HG02852 (cell line): ENCODE measurements at regions not wholly inside any gene's neighbourhood (a gene's known extent, or its start where the extent isn't known, plus 50 kb on each side); places are given as distances from the start of the nearest gene placed in this dataset.

Experiments
- ATAC-seq: cut with Tn5 transposase; IDR thresholded peaks from one replicate; pipeline ENCODE4 v1.9.1; 2021; ENCODE audit warnings: mild to moderate bottlenecking, moderate library complexity; ENCODE audit not compliant: unreplicated experiment

DNA sequence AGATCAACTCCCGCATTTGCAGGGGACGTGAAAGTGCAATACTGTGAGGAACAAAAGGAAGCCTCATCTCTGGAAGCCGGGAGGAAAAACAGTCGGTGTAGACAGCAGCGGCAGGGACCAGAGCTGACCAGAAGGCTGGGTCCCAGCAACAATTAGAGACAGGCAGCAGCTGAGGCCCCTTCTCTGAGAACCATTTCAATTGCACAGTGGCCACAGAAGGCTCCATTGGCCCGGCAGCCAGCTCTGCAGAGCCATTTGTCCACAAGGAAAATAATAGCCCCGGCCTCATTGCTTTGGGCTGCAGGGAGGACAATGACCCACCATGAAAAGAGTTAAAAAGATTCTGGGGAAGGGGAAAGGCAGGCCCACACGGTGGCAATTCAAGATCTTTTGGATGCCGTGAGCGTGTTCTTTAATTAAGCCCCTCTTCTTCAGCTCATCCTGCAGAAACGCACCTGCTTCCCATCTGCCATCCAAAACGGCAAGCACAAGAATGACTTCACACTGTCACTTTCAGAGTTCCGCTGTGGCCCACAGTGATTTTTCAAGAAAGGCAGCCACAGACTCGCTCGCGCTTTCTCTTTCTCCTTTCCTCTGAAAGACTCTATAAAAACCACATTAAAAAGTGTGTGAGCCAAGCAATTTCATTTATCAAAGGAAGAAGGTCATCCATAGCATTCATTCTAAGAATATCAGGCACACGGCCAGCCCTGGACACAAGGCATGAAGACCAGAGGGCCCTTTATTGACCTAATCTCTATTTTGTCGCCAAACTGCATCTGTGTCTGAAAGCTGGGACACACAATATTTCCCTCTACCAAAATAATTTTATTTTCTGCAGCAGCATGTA lies 293.6 kb downstream of the SOX11 start:
- no peak for ATAC-seq

- ATAC-seq, result no peak
Measured at GRCh38 chr2:5986801-5987787, 294.9 kb downstream of the SOX11 start.

GRCh38 chr2:5988120-5988519 lies 295.9 kb downstream of the SOX11 start:
- no peak for ATAC-seq

GRCh38 chr2:5990086-5990485 lies 297.9 kb downstream of the SOX11 start:
- no peak for ATAC-seq

DNA sequence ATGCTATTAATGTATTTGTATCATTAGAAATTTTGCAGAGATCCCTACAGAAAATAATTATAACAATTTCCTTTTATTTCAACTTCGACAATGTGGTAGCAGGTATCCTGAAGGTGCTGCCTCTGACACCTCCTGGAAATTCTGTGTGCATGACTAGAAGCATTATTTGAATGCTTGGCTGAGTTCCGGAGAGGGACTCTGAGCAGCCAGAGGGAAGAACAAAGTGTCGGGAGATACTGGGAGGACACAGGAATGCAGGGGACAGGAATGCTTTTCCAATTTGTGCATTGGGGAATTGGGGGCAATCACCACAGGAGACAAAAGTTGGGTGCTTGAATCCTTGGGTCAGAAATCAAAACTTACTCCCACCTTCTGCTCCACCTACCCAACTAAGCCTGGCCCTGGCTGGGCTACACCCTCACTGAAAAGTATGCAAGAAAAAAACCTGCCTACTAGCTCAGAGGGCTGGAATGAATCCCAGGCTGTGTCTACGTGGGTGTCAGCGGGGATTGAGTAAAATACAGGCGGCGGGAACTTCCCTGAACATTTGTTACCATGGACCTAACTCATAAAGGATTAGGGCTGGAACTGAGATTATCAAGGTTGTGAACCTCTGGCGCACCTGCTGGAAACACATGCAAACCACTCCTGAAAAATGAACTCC lies 299.3 kb downstream of the SOX11 start:
- ATAC-seq, result no peak

DNA sequence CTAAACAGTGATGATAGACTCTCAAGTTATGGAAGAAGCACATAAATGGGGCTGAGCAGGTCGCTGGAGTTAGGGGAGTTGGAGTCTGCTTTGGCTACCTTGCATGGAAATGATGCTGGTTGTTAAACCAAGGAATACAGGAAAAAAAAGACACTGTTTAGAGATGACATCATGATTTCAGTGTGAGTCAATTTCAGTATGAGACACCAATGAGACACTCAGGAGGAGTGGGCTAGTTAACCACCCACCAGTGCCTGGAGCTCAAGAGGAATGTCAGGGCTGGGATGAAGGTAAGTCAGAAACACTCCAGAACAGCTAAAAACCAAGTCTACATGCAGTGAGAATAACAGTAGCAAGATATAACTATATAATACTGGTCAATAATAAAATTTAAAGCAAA lies 303.6 kb downstream of the SOX11 start:
- ATAC-seq, result no peak

DNA sequence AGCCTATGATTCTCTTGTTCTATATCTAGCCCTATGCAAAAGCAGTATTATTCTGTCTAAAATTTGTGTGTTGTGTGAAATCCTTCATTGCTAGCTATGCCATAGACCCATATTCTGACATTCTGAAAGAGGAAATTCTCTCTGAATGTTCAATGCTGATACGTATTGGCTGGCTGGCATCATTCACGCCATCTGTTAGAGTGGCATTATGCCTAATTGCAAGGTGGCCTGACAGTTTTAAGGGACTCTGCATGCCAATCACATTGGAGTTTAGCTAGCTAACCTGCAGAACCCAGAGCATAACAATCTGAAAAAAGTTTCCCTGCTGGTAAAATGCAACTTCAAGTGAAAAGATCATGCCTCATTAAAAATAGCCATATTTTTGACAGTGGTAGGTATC lies 316.0 kb downstream of the SOX11 start:
- no peak for ATAC-seq

GRCh38 chr2:6008726-6009125 lies 316.5 kb downstream of the SOX11 start:
- ATAC-seq, result no peak

GRCh38 chr2:6010163-6010562 lies 318.0 kb downstream of the SOX11 start:
- no peak for ATAC-seq

GRCh38 chr2:6011921-6012320 lies 319.7 kb downstream of the SOX11 start:
- ATAC-seq, result no peak

- no peak for ATAC-seq
Measured at GRCh38 chr2:6017736-6018286, 325.6 kb downstream of the SOX11 start.

- ATAC-seq, result no peak
Measured at GRCh38 chr2:6024229-6024628, 332.0 kb downstream of the SOX11 start.

GRCh38 chr2:6024784-6025183 lies 332.6 kb downstream of the SOX11 start:
- no peak for ATAC-seq

DNA sequence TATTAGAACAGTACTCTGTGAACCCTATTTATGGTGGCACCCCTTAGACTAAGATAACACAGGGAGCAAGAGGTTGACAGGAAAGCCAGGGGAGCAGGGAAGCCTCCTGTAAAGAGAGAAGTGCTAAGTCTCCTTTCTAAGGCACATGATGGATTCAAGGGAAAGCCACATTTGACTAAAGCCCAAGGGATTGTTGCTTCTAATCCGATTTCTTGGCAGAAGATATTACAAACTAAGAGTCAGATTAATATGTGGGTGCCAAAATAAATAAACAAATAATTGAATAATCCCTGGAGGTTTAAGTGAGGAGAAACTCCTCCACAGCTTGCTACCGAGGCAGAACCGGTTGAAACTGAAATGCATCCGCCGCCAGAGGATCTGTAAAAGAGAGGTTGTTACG lies 333.2 kb downstream of the SOX11 start:
- no peak for ATAC-seq

- no peak for ATAC-seq
Measured at GRCh38 chr2:6027066-6027465, 334.9 kb downstream of the SOX11 start.

- ATAC-seq, result no peak
Measured at GRCh38 chr2:6031200-6031867, 339.1 kb downstream of the SOX11 start.

GRCh38 chr2:6036211-6036610 lies 344.0 kb downstream of the SOX11 start:
- no peak for ATAC-seq

GRCh38 chr2:6043238-6043637 lies 351.1 kb downstream of the SOX11 start:
- ATAC-seq, result no peak

GRCh38 chr2:6052649-6053048 lies 360.5 kb downstream of the SOX11 start:
- ATAC-seq, result no peak

GRCh38 chr2:6053743-6054142 lies 361.6 kb downstream of the SOX11 start:
- no peak for ATAC-seq
